ENCODE measurements at regions not wholly inside any gene's neighbourhood (a gene's known extent, or its start where the extent isn't known, plus 50 kb on each side); places are given as distances from the start of the nearest gene placed in this dataset.

DNA sequence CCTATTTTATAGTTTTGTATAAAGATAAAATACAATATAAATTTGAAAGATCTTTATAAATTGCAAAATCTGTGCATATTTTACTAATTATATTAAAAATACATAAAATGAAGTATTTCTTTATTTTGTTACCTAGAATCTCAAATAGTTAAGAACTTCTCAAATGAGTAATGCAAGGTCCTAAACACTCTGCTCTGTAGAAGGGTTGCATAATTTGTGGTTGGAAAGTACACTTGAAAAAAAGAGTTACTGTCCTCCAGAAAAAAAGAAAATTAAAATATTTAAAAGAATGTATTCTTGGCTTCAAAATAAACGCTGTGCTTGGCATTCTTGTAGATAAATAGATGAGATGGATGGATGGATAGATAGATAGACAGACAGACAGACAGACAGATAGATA, 428.8 kb upstream of the CDH6 start:
- TF ChIP-seq CTCF (conservative IDR thresholded peaks at IDR 0.05; ENCODE audit: low read depth): no peak
- CTCF ChIA-PET: no interaction called here
- DNase-seq (ENCODE audit: low spot score): no peak
- H3K27ac ChIP-seq: no peak overlapping the region
- POLR2A ChIA-PET (ENCODE audit: low non-redundant PET): no interaction called here

GRCh38 chr5:30759731-30760130, 433.8 kb upstream of the CDH6 start:
- POLR2A ChIA-PET (ENCODE audit: low non-redundant PET): no interaction called here
- CTCF ChIA-PET: interaction anchor here (0.7 kb wide), 1 partner anchor 1929 kb away, joined by 7 read pairs; no protein-coding TSS in a partner anchor
- DNase-seq (ENCODE audit: low spot score): no peak
- H3K27ac ChIP-seq: no peak overlapping the region
- TF ChIP-seq CTCF (conservative IDR thresholded peaks at IDR 0.05; ENCODE audit: low read depth): no peak

DNA sequence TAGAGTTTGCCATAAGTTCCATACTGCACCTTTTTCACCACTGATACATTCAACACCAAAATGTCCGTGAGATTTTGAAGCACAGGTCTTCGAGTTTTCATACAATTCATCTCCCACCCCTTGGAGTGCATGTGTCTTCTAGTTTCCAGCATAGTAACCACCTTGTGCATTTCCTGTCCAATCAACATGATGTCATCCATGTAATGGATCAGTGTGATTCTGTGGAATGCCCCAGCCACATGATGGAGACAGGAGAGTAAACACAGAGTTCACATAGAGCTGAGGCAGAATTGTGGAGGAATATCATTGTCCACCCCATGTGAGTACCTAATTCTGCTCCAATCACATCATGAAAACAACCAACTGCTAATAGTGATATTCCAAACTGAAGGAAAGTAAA, 441.5 kb upstream of the CDH6 start:
- ChIA-PET CTCF (no interaction called here), POLR2A (ENCODE audit: low non-redundant PET) (no interaction called here)
- H3K27ac ChIP-seq: no peak overlapping the region
- DNase-seq (ENCODE audit: low spot score): no peak
- TF ChIP-seq CTCF (conservative IDR thresholded peaks at IDR 0.05; ENCODE audit: low read depth): no peak

DNA sequence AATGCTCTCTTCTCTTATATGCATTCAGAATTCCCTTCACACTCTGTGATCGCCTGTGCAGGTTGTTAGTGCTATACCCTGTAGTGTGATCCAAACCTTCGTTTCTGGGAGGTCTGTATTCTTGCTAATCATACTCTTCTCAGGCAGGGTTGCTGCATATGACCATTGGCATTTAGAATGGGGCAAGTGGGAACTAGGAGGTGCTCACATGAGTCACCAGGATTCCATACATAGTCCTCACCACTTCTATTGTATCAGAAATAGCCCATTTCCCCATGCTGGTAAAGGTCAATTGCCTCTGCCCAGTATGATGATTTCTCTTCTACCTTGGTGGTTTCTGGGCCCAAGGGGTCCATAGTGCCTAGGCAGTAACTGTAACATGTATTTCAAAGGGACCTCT, 443.5 kb upstream of the CDH6 start:
- DNase-seq (ENCODE audit: low spot score): no peak
- ChIA-PET CTCF (no interaction called here), POLR2A (ENCODE audit: low non-redundant PET) (no interaction called here)
- no peak for TF ChIP-seq CTCF (conservative IDR thresholded peaks at IDR 0.05; ENCODE audit: low read depth)
- H3K27ac ChIP-seq: no peak overlapping the region

- TF ChIP-seq CTCF (conservative IDR thresholded peaks at IDR 0.05; ENCODE audit: low read depth): no peak
- no peak overlapping the region for H3K27ac ChIP-seq
- CTCF ChIA-PET: no interaction called here
- no peak for DNase-seq (ENCODE audit: low spot score)
- POLR2A ChIA-PET (ENCODE audit: low non-redundant PET): no interaction called here
Measured at GRCh38 chr5:30747412-30747811, 446.1 kb upstream of the CDH6 start.

- ChIA-PET CTCF (no interaction called here), POLR2A (ENCODE audit: low non-redundant PET) (no interaction called here)
- no peak for DNase-seq (ENCODE audit: low spot score)
- no peak for TF ChIP-seq CTCF (conservative IDR thresholded peaks at IDR 0.05; ENCODE audit: low read depth)
- H3K27ac ChIP-seq: no peak overlapping the region
Measured at GRCh38 chr5:30736669-30737068, 456.8 kb upstream of the CDH6 start.

DNA sequence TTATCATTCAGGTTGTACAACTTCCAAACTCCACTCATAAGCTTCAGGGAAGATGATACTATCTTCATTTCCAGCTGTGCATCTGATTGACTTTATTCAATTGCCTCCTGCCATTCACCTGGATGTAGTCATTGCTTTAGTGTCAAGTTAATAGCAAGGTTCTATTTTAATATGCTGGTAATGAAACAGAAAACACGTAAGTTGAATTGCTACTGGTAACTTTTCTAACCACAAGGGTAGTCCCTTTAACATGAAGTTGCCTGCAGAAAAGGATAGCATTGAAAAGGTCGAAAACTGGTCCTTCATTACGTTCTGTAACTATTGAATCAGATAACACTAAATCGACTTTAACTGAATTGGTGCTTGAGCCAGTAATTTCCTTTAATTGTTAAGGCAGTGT, 459.4 kb upstream of the CDH6 start:
- TF ChIP-seq CTCF (conservative IDR thresholded peaks at IDR 0.05; ENCODE audit: low read depth): no peak
- no peak for DNase-seq (ENCODE audit: low spot score)
- ChIA-PET CTCF (no interaction called here), POLR2A (ENCODE audit: low non-redundant PET) (no interaction called here)
- no peak overlapping the region for H3K27ac ChIP-seq
